Hepatocyte (in vitro differentiated cells): ENCODE measurements at regions not wholly inside any gene's neighbourhood (a gene's known extent, or its start where the extent isn't known, plus 50 kb on each side); places are given as distances from the start of the nearest gene placed in this dataset.

Experiments
- DNase-seq: peaks from one replicate; pipeline ENCODE4 v3.0.0-alpha.2; 2016; ENCODE audit warnings: low spot score
- H2AFZ ChIP-seq: fragments of 200-600 bp; sonication (generic); 2 replicates; pipeline ENCODE4 v1.6.0; 2016; ENCODE audit warnings: antibody characterized with exemption, mild to moderate bottlenecking
- H3K27ac ChIP-seq: fragments of 200-600 bp; sonication (generic); 2 replicates; pipeline ENCODE4 v1.5.1; 2016; ENCODE audit warnings: mild to moderate bottlenecking
- H3K27me3 ChIP-seq: fragments of 200-600 bp; sonication (generic); 2 replicates; pipeline ENCODE4 v1.6.1; 2016
- H3K36me3 ChIP-seq: fragments of 200-600 bp; sonication (generic); replicated peaks from 2 replicates; pipeline ENCODE4 v1.5.1; 2016; ENCODE audit warnings: low read depth; ENCODE audit not compliant: insufficient read depth
- H3K4me1 ChIP-seq: fragments of 200-600 bp; sonication (generic); 2 replicates; pipeline ENCODE4 v1.5.1; 2016; ENCODE audit warnings: mild to moderate bottlenecking, moderate library complexity; ENCODE audit not compliant: insufficient read depth
- H3K4me2 ChIP-seq: fragments of 200-600 bp; sonication (generic); 2 replicates; pipeline ENCODE4 v1.6.0; 2016
- H3K4me3 ChIP-seq: fragments of 200-600 bp; sonication (generic); 2 replicates; pipeline ENCODE4 v1.5.1; 2016; ENCODE audit warnings: mild to moderate bottlenecking
- H3K79me2 ChIP-seq: fragments of 200-600 bp; sonication (generic); 2 replicates; pipeline ENCODE4 v1.6.0; 2017; ENCODE audit warnings: mild to moderate bottlenecking
- H3K9me2 ChIP-seq: fragments of 200-600 bp; sonication (generic); replicated peaks from 2 replicates; pipeline ENCODE4 v1.6.0; 2017; ENCODE audit warnings: mild to moderate bottlenecking; ENCODE audit not compliant: insufficient read depth
- H3K9me3 ChIP-seq: fragments of 200-600 bp; sonication (generic); 2 replicates; pipeline ENCODE4 v1.5.1; 2016; ENCODE audit warnings: low read depth, mild to moderate bottlenecking
- H4K20me1 ChIP-seq: fragments of 200-600 bp; sonication (generic); 2 replicates; pipeline ENCODE4 v1.6.0; 2016; ENCODE audit warnings: mild to moderate bottlenecking; ENCODE audit not compliant: insufficient read depth, poor library complexity, severe bottlenecking
- EZH2 ChIP-seq: fragments of 200-600 bp; sonication (generic); IDR thresholded peaks from 2 replicates; pipeline ENCODE4 v1.6.1; 2016; ENCODE audit warnings: antibody characterized with exemption, mild to moderate bottlenecking, borderline replicate concordance
- EZH2phosphoT487 ChIP-seq: fragments of 200-600 bp; sonication (generic); IDR thresholded peaks from one replicate; pipeline ENCODE4 v1.6.1; 2018; ENCODE audit warnings: antibody characterized with exemption, mild to moderate bottlenecking, low read depth, moderate library complexity; ENCODE audit not compliant: unreplicated experiment, severe bottlenecking
- WGBS: methylation state at CpG from one replicate; pipeline ENCODE4 v1.1.6; 2016; ENCODE audit warnings: low lambda C conversion rate; ENCODE audit errors: missing lambda C conversion rate; 5-methylcytosine and 5-hydroxymethylcytosine counted together
- TF ChIP-seq, protein P1 (sequence below): fragments of 200-600 bp; sonication (generic); IDR thresholded peaks from 2 replicates; pipeline ENCODE4 v1.5.1; 2016; ENCODE audit warnings: antibody characterized with exemption, mild to moderate bottlenecking; ENCODE audit not compliant: poor library complexity

DNA sequence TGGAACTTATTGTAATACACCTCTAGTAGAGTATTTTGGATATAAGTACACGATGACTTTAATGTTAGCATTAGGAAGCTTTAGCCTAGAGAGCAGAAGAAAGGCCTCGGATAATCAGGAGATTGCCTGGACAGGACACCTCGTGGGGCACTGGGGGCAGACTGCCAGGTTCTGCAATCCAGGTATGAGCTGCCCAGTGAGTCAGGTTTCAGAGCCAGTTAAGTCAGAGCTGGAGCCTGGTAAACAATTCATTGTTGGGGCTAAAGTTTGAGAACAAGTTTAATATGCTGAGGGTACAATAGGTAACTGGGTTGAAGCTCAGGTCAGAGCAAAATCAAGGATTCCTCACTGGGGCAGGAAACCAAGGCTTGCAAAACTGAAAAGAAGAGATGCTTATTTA is 107.4 kb downstream of the RERGL start:
- no peak for TF ChIP-seq EZH2phosphoT487
- TF ChIP-seq, protein P1, sequence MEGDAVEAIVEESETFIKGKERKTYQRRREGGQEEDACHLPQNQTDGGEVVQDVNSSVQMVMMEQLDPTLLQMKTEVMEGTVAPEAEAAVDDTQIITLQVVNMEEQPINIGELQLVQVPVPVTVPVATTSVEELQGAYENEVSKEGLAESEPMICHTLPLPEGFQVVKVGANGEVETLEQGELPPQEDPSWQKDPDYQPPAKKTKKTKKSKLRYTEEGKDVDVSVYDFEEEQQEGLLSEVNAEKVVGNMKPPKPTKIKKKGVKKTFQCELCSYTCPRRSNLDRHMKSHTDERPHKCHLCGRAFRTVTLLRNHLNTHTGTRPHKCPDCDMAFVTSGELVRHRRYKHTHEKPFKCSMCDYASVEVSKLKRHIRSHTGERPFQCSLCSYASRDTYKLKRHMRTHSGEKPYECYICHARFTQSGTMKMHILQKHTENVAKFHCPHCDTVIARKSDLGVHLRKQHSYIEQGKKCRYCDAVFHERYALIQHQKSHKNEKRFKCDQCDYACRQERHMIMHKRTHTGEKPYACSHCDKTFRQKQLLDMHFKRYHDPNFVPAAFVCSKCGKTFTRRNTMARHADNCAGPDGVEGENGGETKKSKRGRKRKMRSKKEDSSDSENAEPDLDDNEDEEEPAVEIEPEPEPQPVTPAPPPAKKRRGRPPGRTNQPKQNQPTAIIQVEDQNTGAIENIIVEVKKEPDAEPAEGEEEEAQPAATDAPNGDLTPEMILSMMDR, result no peak
- no peak for TF ChIP-seq EZH2
- Histone ChIP-seq H3K27me3 (no peaks in the 10 kb centered on the region), H3K4me3 (no peak overlapping the region), H3K36me3 (no peaks in the 10 kb centered on the region), H3K27ac (no peak overlapping the region), H2AFZ (no peak overlapping the region), H3K9me2 (no peaks in the 10 kb centered on the region), H3K79me2 (no peaks in the 10 kb centered on the region), H3K4me1 (no peaks in the 10 kb centered on the region), H3K9me3 (no peaks in the 10 kb centered on the region), H3K4me2 (no peak overlapping the region), H4K20me1 (no peaks in the 10 kb centered on the region)
- no peak for DNase-seq
- WGBS, result 56% methylated on average over 3 of the region's 3 CpGs

DNA sequence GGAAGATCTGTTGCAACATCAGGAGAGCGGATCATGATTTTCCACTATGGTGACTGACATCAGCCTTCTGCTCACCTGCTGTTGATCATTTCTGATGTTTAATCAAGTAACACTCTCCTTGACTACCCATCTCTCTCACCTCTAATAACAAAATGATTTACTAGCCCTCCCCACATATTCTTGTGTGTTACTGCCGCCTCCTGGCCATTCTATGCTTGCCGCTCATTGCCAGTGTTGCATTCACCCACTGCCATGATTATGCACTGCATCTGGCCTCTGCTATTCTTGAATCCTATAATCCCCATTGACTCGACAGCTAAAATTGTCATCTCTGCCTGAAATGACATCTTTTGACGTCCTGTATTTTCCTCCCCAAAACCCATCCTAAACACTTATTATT is 113.8 kb downstream of the RERGL start:
- no peaks in the 10 kb centered on the region for H3K36me3 ChIP-seq
- H3K9me2 ChIP-seq, result no peaks in the 10 kb centered on the region
- no peak overlapping the region for H3K27ac ChIP-seq
- no peaks in the 10 kb centered on the region for H3K4me1 ChIP-seq
- H2AFZ ChIP-seq, result no peak overlapping the region
- 42% methylated on average over 5 of the region's 5 CpGs for WGBS
- no peaks in the 10 kb centered on the region for H4K20me1 ChIP-seq
- H3K4me3 ChIP-seq, result no peak overlapping the region
- no peaks in the 10 kb centered on the region for H3K79me2 ChIP-seq
- H3K27me3 ChIP-seq, result no peaks in the 10 kb centered on the region
- H3K4me2 ChIP-seq, result no peak overlapping the region
- TF ChIP-seq EZH2, result no peak
- TF ChIP-seq, protein P1, result peak; percentile 13
- no peaks in the 10 kb centered on the region for H3K9me3 ChIP-seq
- DNase-seq, result no peak

DNA sequence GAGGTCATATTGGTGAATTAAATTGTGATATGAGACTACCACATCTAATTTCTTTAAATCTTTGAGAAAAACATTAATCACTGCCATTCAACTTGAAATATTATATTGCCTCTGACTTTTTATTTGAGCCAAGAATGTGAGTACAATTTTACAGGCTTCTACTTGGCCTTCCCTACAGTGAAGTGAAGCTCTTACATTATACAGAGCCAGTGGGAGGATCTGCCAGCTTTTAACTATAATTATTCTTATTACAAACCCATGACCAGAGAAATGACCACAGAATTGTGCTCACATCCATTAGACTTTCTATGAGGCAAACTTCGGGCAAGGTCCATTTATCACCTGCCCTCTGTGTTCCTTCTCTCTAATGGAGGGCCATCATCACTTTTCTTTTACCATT is 114.2 kb downstream of the RERGL start:
- H3K27ac ChIP-seq, result no peak overlapping the region
- no peaks in the 10 kb centered on the region for H3K4me1 ChIP-seq
- H3K4me3 ChIP-seq, result no peak overlapping the region
- H4K20me1 ChIP-seq, result no peaks in the 10 kb centered on the region
- H3K9me3 ChIP-seq, result no peaks in the 10 kb centered on the region
- WGBS, result 77% methylated on average over 1 of the region's 1 CpG
- H2AFZ ChIP-seq, result no peak overlapping the region
- TF ChIP-seq, protein P1, result no peak
- no peak for TF ChIP-seq EZH2phosphoT487
- TF ChIP-seq EZH2, result no peak
- no peaks in the 10 kb centered on the region for H3K9me2 ChIP-seq
- DNase-seq, result no peak
- no peaks in the 10 kb centered on the region for H3K27me3 ChIP-seq
- no peaks in the 10 kb centered on the region for H3K36me3 ChIP-seq
- H3K79me2 ChIP-seq, result no peaks in the 10 kb centered on the region
- H3K4me2 ChIP-seq, result no peak overlapping the region

DNA sequence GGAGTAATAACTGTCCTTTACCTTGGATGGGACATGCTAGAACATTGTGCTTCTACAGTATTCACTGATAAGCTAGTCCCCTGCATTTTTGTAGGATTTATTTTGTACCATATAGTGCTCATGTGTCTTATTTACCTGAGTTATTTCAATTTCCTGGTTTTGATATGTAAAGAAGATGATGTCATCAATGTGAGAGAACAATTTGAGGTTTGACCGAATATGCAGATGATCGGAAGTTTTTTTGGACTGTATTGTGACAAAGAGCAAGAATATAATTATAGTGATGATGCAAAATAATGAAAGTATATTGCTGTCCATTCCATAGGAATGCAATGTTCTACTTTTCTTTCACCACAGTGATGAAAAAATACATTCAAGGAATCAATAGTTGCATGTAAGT is 114.8 kb downstream of the RERGL start:
- Histone ChIP-seq H3K9me3 (no peaks in the 10 kb centered on the region), H3K4me2 (no peak overlapping the region), H2AFZ (no peak overlapping the region), H3K4me3 (no peak overlapping the region), H3K27ac (no peak overlapping the region), H3K36me3 (no peaks in the 10 kb centered on the region), H3K79me2 (no peaks in the 10 kb centered on the region), H3K27me3 (no peaks in the 10 kb centered on the region), H3K4me1 (no peaks in the 10 kb centered on the region), H3K9me2 (no peaks in the 10 kb centered on the region), H4K20me1 (no peaks in the 10 kb centered on the region)
- TF ChIP-seq, protein P1, result no peak
- TF ChIP-seq EZH2 (no peak), EZH2phosphoT487 (no peak)
- DNase-seq, result no peak
- 95% methylated on average over 2 of the region's 2 CpGs for WGBS
